GM21529 (cell line): ENCODE measurements at regions not wholly inside any gene's neighbourhood (a gene's known extent, or its start where the extent isn't known, plus 50 kb on each side); places are given as distances from the start of the nearest gene placed in this dataset.

Source experiments
- ATAC-seq: cut with Tn5 transposase; IDR thresholded peaks from one replicate; pipeline ENCODE4 v1.9.1; 2021; ENCODE audit not compliant: unreplicated experiment

DNA sequence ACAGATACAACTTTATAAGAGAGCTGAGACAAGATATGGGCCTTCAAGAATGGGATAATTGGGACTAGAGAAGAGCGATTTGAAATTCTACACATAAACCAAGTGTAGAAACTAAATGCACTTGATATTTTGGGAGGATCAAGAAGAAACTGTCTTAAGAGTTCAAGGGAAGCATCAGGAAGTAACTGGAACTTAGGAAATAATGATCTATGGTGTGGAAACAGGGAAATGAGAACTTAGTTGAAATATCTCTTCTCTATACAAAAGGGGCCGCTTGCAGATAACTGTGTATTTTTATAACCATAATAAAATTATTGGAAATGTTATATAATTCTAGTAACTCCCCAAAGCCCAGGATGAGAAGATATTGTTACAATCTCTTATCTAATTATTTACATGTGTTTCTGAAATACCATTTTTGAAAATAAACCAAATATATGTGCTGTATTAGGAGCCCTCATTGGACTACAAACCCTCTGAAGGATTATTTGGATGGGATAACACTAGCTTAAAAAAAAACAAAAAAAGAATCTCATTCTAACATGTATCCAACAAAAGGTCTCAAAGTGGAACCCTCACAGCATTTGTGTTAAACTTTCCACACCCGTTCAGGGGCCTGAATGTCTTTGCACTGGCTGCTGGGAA lies 84.7 kb upstream of the FLRT2 start:
- ATAC-seq: no peak

DNA sequence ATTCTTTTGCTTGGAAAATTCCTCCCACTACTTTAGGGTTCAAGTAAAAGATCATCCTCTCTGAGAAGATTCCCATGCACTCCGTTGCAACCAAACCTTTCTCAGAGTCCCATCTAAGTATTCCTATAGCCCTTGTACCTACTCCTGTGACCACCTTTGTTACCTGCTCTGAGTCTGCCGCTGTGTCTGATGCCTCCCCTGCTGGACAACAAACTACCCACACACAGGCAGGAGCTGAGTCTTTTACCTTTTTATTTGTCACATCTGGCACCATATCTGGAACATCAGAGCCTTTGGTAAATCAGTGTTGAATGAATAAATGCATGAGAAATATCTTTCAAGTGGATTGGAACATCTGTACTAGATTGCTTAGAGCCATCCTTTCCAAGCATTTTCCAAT lies 82.1 kb upstream of the FLRT2 start:
- no peak for ATAC-seq

DNA sequence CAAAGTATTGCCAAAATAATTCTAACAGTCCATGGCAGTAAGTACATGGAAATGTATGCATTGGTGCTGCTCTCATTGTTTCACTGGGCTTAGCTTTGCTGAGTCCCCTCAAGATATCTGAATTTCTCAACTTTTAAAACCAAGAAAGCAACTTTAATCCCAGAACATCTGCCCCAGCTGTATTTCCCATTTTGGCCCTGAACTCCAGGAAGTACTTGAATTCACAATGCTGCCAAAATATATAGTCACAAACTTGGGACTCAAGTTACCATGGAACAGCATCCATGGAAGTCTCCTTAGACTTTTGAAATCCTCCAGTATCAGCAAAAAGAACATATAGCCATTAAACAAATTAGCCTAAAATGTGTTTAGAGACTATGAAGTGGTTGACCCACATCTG lies 78.5 kb upstream of the FLRT2 start:
- ATAC-seq: no peak

DNA sequence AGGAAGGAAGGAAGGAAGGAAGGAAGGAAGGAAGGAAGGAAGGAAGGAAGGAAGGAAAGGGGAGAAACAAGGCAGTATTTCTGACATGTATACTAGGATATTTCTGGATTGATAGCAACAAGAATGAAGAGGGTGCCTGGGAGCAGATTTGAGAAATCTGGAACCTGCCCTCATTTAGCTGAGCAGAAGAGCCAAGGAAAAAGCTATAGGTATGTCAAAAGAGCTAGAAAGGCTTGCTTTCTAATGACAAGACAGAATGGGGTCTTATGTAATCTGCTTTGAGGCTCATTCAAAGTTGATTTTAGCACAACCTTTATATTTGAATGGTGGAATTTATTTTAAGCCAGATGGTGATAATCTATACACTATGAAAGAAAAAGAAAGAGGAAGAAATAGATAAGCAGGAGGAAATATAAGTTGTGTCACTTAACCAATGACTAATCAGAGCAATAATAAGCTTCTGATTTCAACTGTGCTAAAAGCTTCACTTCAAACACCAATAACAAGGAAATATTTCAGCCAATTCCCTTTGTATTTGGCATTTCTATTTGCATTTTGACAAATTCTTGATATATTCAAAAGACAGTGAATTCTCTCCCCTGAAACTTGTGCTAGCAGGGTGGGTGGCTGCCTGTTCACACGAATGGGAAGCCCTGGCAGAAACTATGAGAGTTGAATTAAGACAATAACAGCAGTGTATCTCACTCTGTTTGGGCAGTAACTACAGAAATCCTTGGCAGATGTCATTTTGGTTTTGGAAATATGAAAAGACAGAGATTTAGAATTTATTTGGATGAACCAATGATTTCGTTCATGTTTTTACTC lies 76.3 kb upstream of the FLRT2 start:
- ATAC-seq: no peak

DNA sequence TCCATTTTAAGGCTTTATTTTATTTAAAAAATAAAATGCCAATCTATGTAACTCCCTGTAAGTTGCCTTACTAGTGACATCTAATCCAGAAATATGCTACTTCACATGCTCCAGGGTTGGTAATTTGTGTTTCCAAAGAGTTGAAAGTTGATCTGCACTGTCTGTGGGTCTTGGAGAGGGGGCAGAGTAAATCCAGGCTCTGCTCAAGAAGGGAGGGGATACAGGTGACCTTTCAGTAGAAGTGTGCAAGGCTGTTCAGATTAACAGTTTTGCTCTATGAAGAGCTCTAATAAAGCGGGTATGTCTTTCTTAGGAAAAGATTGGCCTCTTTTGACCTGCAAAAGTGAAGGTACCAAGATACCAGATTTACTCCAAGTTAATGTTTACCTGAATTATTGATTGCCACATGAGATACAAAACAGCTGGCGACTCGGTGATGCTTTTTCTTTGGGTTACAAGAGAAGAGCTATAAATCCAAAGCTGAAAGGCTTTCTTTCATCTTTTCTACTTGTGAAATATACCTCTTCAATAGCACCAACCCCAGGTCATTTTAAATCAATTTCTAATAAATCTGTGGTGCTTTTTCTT lies 75.6 kb upstream of the FLRT2 start:
- no peak for ATAC-seq

DNA sequence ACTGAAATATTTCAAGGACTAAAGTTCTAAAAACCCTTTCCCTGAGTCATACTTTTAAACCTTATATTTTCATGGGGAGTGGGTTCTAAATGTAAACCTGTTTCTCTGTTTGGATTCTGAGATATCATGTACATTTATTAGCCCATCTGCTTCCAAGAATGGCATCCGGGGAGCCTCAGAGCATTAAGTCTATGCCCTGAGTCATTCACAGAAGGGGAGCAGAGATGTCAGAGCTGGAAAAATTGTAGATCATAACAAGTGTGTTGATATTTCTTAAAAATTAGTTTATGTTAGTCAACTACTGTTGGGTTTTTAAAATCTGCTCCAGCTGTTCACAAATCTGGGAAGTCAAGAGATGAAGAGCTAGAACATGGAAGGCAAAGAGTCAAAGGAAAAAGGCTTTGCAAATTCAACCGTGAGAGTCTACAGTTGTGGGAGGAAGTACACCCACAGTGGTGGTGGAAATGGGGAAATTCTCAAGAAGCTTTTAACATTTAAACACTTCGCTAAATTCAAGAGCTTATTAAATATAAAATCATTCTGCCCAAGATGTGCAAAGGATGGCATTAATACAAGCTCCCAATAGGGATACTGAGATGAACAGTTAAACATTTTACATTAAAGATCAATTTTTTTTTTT lies 70.5 kb upstream of the FLRT2 start:
- ATAC-seq: no peak

DNA sequence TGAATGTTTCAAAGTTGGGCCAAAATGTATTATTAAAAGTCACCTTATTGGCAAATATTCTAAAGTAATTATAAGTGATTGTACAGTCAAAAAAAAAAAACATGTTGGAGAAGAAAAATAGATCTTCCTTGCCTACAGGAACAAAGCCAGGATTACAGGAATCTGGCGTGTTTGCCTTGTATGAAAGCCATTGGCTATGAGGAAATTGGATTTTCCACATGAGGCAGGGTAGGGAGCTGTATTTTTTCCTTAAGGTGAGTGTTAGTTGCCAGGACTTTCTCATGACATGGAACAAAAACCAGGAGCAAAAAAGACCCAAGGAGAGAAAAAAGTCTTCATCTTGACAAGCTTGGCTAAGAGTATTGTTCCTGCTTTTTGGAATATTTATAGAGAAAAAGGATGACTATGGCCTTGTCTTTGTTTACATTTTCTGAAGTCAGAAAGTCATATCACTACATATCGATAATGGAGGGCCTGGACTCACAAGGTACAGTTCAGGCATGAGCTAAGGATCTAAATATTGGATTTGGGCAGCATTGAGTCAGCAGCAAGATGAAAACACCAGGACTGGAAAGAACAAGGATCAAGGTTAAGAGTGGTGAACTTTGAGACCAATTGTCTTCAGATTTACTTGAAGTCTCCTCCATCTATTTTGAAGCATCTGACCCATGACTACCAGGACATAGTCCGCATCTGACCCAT lies 68.4 kb upstream of the FLRT2 start:
- ATAC-seq: no peak

DNA sequence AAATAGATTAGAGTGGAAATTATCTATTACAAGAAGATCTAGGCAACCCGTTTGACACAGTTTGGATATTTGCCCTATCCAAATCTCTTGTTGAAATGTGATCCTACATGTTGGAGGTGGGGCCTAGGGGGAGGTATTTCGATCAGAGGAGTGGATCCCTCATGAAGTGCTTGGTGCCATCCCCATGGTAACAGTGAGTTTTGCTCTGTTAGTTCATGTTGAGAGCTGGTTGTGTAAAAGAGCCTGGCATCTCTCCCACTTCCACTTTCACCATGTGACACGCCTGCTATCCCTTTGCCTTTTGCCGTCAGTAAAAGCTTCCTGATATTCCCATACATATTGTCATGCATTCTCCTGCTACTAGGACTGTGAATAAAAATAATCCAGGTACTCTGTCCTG lies 66.4 kb upstream of the FLRT2 start:
- no peak for ATAC-seq

DNA sequence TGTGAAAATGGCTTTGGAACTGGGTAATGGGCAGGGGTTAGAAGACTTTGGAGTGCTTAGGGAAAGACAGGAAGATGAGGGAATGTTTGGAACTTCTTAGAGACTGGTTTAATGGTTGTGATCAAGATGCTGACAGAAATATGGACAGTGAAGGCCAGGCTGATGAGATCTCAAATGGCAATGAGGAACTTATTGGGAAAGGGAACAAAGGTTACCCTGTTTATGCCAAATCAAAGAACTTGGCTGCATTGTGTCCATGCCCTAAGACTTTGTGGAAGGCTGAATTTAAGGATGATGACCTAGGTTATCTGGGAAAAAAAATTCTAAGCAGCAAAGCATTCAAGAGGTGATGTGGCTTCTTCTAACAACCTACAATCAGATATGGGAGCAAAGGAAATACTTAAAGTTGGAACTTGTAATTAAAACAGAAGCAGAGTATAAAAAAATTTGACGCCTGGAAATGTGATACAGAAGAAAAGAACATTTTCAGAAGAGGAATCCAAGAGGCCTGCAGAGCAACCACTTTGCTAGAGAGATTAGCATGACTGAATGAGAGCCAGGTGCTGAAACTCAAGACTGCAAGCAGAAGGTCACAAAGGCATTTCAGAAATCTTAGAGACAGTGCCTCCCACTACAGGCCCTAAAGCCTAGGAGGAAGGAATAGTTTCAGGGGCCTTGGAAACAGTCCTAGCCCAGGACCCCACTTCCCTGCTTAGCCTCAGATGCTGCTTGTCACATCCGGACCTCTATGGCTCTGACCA lies 65.6 kb upstream of the FLRT2 start:
- ATAC-seq: no peak

DNA sequence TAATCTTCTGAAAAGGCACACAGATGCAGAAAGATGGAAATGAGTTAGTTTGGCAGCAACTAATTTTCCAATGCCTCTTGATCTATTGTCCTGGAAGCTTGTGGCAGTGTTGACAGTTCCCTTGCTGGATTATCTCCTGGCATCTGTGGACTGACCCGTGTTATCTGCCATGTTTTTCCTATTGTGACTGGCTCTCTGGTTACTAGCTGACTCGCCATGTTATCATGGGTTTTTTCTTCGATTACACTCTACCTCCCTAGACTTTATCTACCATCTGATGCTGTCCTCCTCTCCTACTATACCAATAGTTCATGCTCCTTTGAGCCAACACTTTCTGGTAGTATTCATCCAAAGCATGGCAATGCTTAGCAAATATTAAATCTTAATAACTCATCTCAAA lies 63.3 kb upstream of the FLRT2 start:
- no peak for ATAC-seq

DNA sequence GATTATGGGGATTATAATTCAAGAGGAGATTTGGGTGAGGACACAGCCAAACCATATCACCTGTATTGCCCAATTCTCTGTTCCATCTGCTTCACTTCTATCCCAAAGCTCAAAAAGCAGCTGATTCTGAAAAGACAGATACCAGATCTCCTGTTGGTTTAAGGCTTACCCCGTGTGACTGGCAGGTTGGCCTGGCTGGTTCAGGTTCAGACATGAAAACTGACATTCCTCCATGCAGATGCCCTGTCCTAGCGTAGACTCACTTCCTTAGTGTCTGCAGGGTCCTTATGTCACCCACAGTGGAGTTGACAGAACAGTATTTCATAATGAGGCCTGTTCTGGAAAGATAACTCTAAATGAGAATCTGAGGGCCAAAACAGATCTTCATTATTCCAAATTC lies 61.1 kb upstream of the FLRT2 start:
- ATAC-seq: no peak

DNA sequence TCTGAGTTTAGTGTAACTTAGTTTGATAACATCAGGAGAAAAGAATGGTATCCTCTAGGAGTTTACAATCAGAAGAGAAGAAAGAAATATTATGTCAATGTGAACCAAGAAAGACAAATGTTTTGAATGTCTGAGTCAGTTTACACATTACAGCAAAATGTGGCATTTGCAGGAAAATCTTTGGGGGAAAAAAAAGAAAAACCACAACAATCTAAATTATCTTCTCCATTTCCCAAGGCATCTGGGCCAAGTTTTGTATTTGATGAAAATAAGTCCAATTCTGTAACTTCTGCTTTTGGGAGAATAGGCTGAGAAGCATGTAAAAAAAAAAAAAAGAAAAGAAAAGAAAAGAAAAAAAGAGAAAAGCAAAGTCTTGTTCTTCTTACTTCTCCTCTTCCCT lies 58.8 kb upstream of the FLRT2 start:
- no peak for ATAC-seq

DNA sequence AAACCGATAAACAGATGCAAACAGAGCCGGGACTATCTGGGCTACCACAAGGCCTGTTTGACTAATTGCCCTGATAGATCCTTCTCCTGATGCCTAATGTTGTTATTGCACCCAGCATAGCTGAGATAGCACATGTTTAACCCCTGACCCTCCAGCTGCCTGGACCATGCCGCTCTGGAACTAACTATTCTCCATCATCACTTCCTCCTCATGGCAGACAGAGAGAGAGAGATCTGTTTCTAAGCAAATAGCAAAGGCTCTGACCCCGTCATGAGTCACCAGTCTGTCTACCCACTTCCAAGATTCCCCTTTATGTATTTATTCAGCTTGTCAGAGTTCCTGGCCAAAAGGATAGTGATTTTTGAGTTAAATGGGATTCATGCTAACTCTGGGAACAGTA lies 58.2 kb upstream of the FLRT2 start:
- no peak for ATAC-seq

DNA sequence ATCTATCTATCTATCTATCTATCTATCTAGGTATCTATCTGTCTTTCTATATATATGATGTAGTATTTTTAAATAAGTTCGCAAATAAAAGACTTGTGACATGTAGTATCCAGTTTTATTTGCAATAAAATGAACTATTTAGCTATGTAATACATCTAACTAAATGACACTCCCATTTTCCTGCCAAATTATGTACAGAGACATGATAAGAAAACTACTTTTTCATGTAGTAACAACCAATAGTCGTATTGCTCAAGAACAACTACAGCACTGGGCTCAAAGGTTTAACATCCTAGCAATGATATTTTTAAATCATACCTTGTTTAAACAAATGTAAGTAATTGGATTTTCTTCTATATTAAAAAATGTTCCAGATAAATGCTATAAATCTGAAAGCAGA lies 55.5 kb upstream of the FLRT2 start:
- ATAC-seq: no peak

DNA sequence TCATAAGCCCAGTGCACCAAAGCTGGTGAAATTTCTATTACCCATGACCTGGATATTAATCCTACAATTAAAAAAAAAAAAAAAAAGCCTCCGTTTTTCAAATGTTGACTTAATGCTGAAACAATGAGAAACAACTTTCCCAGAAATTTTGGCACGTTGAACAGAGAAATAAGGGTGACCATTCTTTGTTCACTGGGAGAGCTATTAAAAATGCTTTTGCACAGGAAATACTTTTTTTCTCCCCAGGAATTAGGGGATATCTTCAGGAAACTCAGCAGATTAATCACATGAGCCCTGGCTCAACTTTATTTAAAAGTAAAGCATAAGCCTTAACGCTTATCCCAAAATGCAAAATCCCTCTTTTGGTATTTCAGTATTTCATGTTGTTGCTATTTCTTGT lies 54.8 kb upstream of the FLRT2 start:
- ATAC-seq: no peak

DNA sequence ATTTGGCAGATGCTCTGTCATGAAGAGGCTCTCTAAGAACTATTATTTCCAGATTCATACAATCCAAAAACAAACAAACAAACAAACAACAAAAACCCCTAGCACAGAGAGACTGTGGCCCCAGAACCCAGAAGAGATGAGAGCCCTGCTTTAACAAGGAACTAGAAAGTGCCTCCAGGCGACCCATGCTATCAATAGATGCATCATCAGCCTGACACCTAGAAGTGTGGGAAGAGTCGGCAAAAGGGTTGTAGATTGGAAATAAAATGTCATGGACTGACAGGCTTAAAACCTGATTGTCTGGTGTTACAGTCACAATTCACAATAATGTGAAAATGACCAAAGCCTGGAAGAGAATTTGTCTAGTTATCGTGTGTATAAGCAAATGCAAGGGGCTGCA lies 50.6 kb upstream of the FLRT2 start:
- no peak for ATAC-seq

DNA sequence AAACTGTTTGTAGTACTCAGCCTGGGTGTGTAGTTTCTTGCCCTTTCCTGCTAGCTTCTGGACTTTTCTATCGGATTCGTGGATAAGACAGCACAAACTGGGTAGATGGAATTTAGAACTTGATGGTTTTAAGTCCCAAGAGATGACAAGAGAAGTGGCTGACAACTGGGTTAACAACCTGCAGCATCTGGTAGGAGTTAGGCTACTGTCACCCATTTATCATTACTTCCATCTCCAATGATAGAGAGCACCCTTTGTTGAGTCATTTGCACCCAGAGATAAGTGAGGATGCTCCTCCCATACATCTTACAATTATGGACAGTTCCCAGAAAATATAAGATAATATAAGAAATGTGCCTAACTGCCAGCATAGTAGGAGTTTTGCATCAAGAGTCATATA lies 50.2 kb upstream of the FLRT2 start:
- no peak for ATAC-seq
